ENCODE measurements at regions not wholly inside any gene's neighbourhood (a gene's known extent, or its start where the extent isn't known, plus 50 kb on each side); places are given as distances from the start of the nearest gene placed in this dataset.

GRCh38 chr10:43816351-43817321, 168.0 kb upstream of the ZNF32 start:
- H3K4me1 Mint-ChIP-seq = peaks cover 41 to 45% (median 43%) of the 10 kb centered on the region in 3 donors
- 5% methylated on average over 3 of the region's 10 CpGs for WGBS (ENCODE audit: insufficient coverage)
- Histone ChIP-seq H3K27ac (ENCODE audit: low read length) (peak overlapping the region; percentile 37), H3K4me1 (ENCODE audit: control insufficient read depth in 1 of 2, extremely low read depth in 1 of 2, insufficient read depth in 2 of 2, low read length in 2 of 2) (peaks cover 30 to 31% of the 10 kb centered on the region in 2 experiments), H3K27me3 (replicated peaks in 1 of 2; ENCODE audit: control insufficient read depth in 2 of 2, extremely low read depth in 1 of 2, insufficient read depth in 2 of 2, low read length in 1 of 2) (no peaks in the 10 kb centered on the region), H3K4me3 (ENCODE audit: control insufficient read depth in 1 of 2, extremely low read depth in 1 of 2, low read length in 1 of 2) (peak overlapping the region in 1 of 2 donors; percentile 17), H3K36me3 (ENCODE audit: control insufficient read depth in 2 of 2, extremely low read depth in 1 of 2, insufficient read depth in 1 of 2, low read length in 1 of 2) (no peaks in the 10 kb centered on the region), H3K9me3 (no peaks in the 10 kb centered on the region)
- ATAC-seq (replicated peaks in 1 of 4) (peak; percentile 99 to 100 (median 100)), DNase-seq (peak; percentile 38 to 80 (median 62))
- peak overlapping the region; percentile 74 to 86 for H3K27ac Mint-ChIP-seq
- peak overlapping the region; percentile 44 to 66 (median 62) for H3K4me3 Mint-ChIP-seq
- no peaks in the 10 kb centered on the region for H3K27me3 Mint-ChIP-seq
- H3K9me3 Mint-ChIP-seq = no peaks in the 10 kb centered on the region
- ChIA-PET POLR2A (no interaction called here), CTCF (no interaction called here)
- no peaks in the 10 kb centered on the region for H3K36me3 Mint-ChIP-seq

DNA sequence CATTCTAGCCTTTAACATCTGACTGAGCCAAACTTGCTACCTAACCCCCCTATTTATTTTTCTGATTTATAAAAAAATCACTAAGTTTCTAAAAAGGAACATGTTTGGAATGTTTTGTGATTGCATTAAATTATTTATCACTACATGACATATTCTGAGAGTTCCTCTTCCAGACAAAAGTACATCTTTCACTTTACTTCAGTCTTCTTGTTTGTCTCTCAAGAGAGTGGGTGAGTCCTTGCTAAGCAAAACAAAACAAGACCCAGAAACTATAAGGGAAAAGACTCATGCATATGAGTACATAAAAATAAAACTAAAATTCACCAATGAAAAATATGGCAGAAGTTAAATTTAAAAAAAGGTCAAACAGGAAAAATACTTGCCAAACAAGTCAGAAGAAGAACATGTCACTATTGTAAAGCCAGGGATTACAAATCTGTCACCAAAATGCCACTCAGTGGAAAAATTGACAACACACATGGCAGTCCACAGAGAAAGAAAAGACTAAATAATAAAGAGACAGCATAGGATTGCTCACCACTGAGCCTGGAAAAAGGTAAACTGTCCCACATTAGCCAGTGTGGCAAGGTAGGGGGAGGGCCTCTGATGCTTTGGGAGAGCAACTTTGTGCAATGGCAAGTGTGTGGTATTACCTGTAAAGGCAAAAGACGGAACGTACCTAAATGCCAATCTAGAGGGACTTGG, 166.7 kb upstream of the ZNF32 start:
- Histone ChIP-seq H3K27ac (ENCODE audit: low read length) (peak overlapping the region; percentile 37), H3K4me3 (ENCODE audit: control insufficient read depth in 1 of 2, extremely low read depth in 1 of 2, low read length in 1 of 2) (no peak overlapping the region), H3K9me3 (no peaks in the 10 kb centered on the region), H3K27me3 (replicated peaks in 1 of 2; ENCODE audit: control insufficient read depth in 2 of 2, extremely low read depth in 1 of 2, insufficient read depth in 2 of 2, low read length in 1 of 2) (no peaks in the 10 kb centered on the region), H3K4me1 (ENCODE audit: control insufficient read depth in 1 of 2, extremely low read depth in 1 of 2, insufficient read depth in 2 of 2, low read length in 2 of 2) (peaks cover 30 to 31% of the 10 kb centered on the region in 2 experiments), H3K36me3 (ENCODE audit: control insufficient read depth in 2 of 2, extremely low read depth in 1 of 2, insufficient read depth in 1 of 2, low read length in 1 of 2) (no peaks in the 10 kb centered on the region)
- Mint-ChIP-seq H3K4me3 (peak overlapping the region in 2 of 3 donors; percentile 44 to 62), H3K4me1 (peaks cover 52 to 56% (median 53%) of the 10 kb centered on the region in 3 donors), H3K27me3 (no peaks in the 10 kb centered on the region), H3K36me3 (no peaks in the 10 kb centered on the region), H3K27ac (peak overlapping the region; percentile 74 to 86), H3K9me3 (no peaks in the 10 kb centered on the region)
- ChIA-PET POLR2A (no interaction called here), CTCF (no interaction called here)
- DNase-seq (no peak), ATAC-seq (replicated peaks in 1 of 4) (no peak)
- no CpG with 5 or more reads among the region's 2 CpGs for WGBS (ENCODE audit: insufficient coverage)

- Histone ChIP-seq H3K9me3 (no peaks in the 10 kb centered on the region), H3K27me3 (replicated peaks in 1 of 2; ENCODE audit: control insufficient read depth in 2 of 2, extremely low read depth in 1 of 2, insufficient read depth in 2 of 2, low read length in 1 of 2) (no peaks in the 10 kb centered on the region), H3K4me1 (ENCODE audit: control insufficient read depth in 1 of 2, extremely low read depth in 1 of 2, insufficient read depth in 2 of 2, low read length in 2 of 2) (peaks cover 31 to 35% of the 10 kb centered on the region in 2 experiments), H3K4me3 (ENCODE audit: control insufficient read depth in 1 of 2, extremely low read depth in 1 of 2, low read length in 1 of 2) (no peak overlapping the region), H3K27ac (ENCODE audit: low read length) (no peak overlapping the region), H3K36me3 (ENCODE audit: control insufficient read depth in 2 of 2, extremely low read depth in 1 of 2, insufficient read depth in 1 of 2, low read length in 1 of 2) (no peaks in the 10 kb centered on the region)
- ATAC-seq (replicated peaks in 1 of 4) (no peak), DNase-seq (no peak)
- Mint-ChIP-seq H3K4me1 (peaks cover 55 to 60% (median 57%) of the 10 kb centered on the region in 3 donors), H3K4me3 (no peak overlapping the region), H3K27me3 (no peaks in the 10 kb centered on the region), H3K9me3 (no peaks in the 10 kb centered on the region), H3K36me3 (no peaks in the 10 kb centered on the region), H3K27ac (no peak overlapping the region)
- CTCF ChIA-PET = no interaction called here
- POLR2A ChIA-PET = no interaction called here
- WGBS (ENCODE audit: insufficient coverage) = no CpG with 5 or more reads among the region's 1 CpG
Measured at GRCh38 chr10:43814663-43815062, 166.0 kb upstream of the ZNF32 start.

DNA sequence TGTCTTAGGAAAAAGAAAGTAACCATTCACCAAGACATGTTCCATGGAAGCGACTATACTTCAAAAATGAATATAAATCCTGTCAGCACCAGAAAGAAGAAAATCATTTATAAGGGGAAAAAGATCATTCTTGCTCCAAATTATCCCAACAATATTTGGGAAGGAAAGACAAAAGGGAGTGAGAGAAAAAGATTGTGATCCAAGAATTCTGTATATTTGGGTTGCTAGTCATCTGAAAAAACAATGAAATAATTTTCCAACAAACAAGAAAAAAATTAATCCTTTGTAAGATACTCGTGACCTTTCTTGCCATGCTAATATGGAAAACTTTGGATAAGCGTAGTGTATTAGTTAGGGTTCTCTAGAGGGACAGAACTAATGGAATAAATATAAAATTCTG, 163.2 kb upstream of the ZNF32 start:
- Mint-ChIP-seq H3K36me3 (no peaks in the 10 kb centered on the region), H3K27ac (no peak overlapping the region), H3K9me3 (no peaks in the 10 kb centered on the region), H3K4me1 (peaks cover 52 to 65% (median 55%) of the 10 kb centered on the region in 3 donors), H3K4me3 (no peak overlapping the region), H3K27me3 (no peaks in the 10 kb centered on the region)
- CTCF ChIA-PET = interaction anchor here in 1 of 2 donors (0.9 kb wide), 1 partner anchor 39 kb away, joined by 4 read pairs; no protein-coding TSS in a partner anchor
- Histone ChIP-seq H3K27me3 (replicated peaks in 1 of 2; ENCODE audit: control insufficient read depth in 2 of 2, extremely low read depth in 1 of 2, insufficient read depth in 2 of 2, low read length in 1 of 2) (no peaks in the 10 kb centered on the region), H3K27ac (ENCODE audit: low read length) (no peak overlapping the region), H3K9me3 (no peaks in the 10 kb centered on the region), H3K4me3 (ENCODE audit: control insufficient read depth in 1 of 2, extremely low read depth in 1 of 2, low read length in 1 of 2) (no peak overlapping the region), H3K36me3 (ENCODE audit: control insufficient read depth in 2 of 2, extremely low read depth in 1 of 2, insufficient read depth in 1 of 2, low read length in 1 of 2) (no peaks in the 10 kb centered on the region), H3K4me1 (ENCODE audit: control insufficient read depth in 1 of 2, extremely low read depth in 1 of 2, insufficient read depth in 2 of 2, low read length in 2 of 2) (peaks cover 28 to 41% of the 10 kb centered on the region in 2 experiments)
- WGBS (ENCODE audit: insufficient coverage) = no CpG with 5 or more reads among the region's 3 CpGs
- POLR2A ChIA-PET = no interaction called here
- DNase-seq = no peak
- no peak for ATAC-seq (replicated peaks in 1 of 4)

GRCh38 chr10:43809211-43809930, 160.7 kb upstream of the ZNF32 start:
- H3K4me1 Mint-ChIP-seq = peaks cover 30 to 49% (median 38%) of the 10 kb centered on the region in 3 donors
- DNase-seq (no peak), ATAC-seq (replicated peaks in 1 of 4) (no peak)
- no peaks in the 10 kb centered on the region for H3K9me3 Mint-ChIP-seq
- ChIA-PET POLR2A (no interaction called here), CTCF (no interaction called here)
- H3K36me3 Mint-ChIP-seq = no peaks in the 10 kb centered on the region
- H3K27me3 Mint-ChIP-seq = no peaks in the 10 kb centered on the region
- Histone ChIP-seq H3K36me3 (ENCODE audit: control insufficient read depth in 2 of 2, extremely low read depth in 1 of 2, insufficient read depth in 1 of 2, low read length in 1 of 2) (no peaks in the 10 kb centered on the region), H3K4me3 (ENCODE audit: control insufficient read depth in 1 of 2, extremely low read depth in 1 of 2, low read length in 1 of 2) (no peak overlapping the region), H3K9me3 (no peaks in the 10 kb centered on the region), H3K4me1 (ENCODE audit: control insufficient read depth in 1 of 2, extremely low read depth in 1 of 2, insufficient read depth in 2 of 2, low read length in 2 of 2) (peaks cover 23 to 25% of the 10 kb centered on the region in 2 experiments), H3K27me3 (replicated peaks in 1 of 2; ENCODE audit: control insufficient read depth in 2 of 2, extremely low read depth in 1 of 2, insufficient read depth in 2 of 2, low read length in 1 of 2) (no peaks in the 10 kb centered on the region), H3K27ac (ENCODE audit: low read length) (no peak overlapping the region)
- H3K27ac Mint-ChIP-seq = no peak overlapping the region
- no peak overlapping the region for H3K4me3 Mint-ChIP-seq
- WGBS (ENCODE audit: insufficient coverage) = 97% methylated on average over 7 of the region's 8 CpGs

DNA sequence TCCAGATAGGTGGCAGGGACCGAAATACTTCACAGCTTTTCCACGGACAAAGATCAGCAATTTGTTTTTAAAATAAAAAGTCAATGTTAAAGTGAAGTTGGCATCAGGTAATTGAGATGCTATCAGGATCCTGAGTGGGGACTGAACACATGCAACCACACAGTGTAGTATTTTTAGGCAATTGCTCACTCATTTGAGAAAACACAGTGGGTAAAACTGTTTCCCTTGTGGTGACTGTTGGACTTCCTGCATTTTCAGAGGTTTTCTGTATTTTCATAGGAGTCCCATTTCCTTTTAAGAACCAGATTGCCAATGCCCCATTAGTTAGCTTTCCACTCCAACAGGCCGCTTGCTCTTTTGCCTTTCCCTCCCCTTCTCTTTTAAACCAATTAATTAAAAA, 159.5 kb upstream of the ZNF32 start:
- POLR2A ChIA-PET = interaction anchor here in 1 of 2 donors (0.7 kb wide), 1 partner anchor 1250 kb away, joined by 3 read pairs; no protein-coding TSS in a partner anchor
- Histone ChIP-seq H3K4me3 (ENCODE audit: control insufficient read depth in 1 of 2, extremely low read depth in 1 of 2, low read length in 1 of 2) (no peak overlapping the region), H3K4me1 (ENCODE audit: control insufficient read depth in 1 of 2, extremely low read depth in 1 of 2, insufficient read depth in 2 of 2, low read length in 2 of 2) (peaks cover 23 to 25% of the 10 kb centered on the region in 2 experiments), H3K36me3 (ENCODE audit: control insufficient read depth in 2 of 2, extremely low read depth in 1 of 2, insufficient read depth in 1 of 2, low read length in 1 of 2) (no peaks in the 10 kb centered on the region), H3K27me3 (replicated peaks in 1 of 2; ENCODE audit: control insufficient read depth in 2 of 2, extremely low read depth in 1 of 2, insufficient read depth in 2 of 2, low read length in 1 of 2) (no peaks in the 10 kb centered on the region), H3K9me3 (no peaks in the 10 kb centered on the region), H3K27ac (ENCODE audit: low read length) (no peak overlapping the region)
- WGBS (ENCODE audit: insufficient coverage) = no CpG with 5 or more reads among the region's 3 CpGs
- Mint-ChIP-seq H3K9me3 (no peaks in the 10 kb centered on the region), H3K27ac (peak overlapping the region; percentile 66 to 74), H3K4me1 (peaks cover 30 to 48% (median 36%) of the 10 kb centered on the region in 3 donors), H3K4me3 (peak overlapping the region in 1 of 3 donors; percentile 34), H3K36me3 (no peaks in the 10 kb centered on the region), H3K27me3 (no peaks in the 10 kb centered on the region)
- ATAC-seq (replicated peaks in 1 of 4) (peak in 3 of 4 experiments; percentile 52 to 79 (median 70)), DNase-seq (peak in 1 of 35 experiments; percentile 8)
- CTCF ChIA-PET = no interaction called here
